NB4 (cell line): ENCODE measurements at regions not wholly inside any gene's neighbourhood (a gene's known extent, or its start where the extent isn't known, plus 50 kb on each side); places are given as distances from the start of the nearest gene placed in this dataset.

Experiments used
- DNase-seq: peaks from one replicate; pipeline ENCODE4 v3.0.0; 2010; ENCODE audit warnings: low read depth
- H3K4me3 ChIP-seq: one replicate; pipeline ENCODE4 v1.5.1; 2011; ENCODE audit warnings: mild to moderate bottlenecking, low read depth, low read length, moderate library complexity
- MAX ChIP-seq: IDR thresholded peaks from 2 replicates; pipeline ENCODE4 v1.6.1; 2011; ENCODE audit warnings: low read depth, low read length
- MYC ChIP-seq: IDR thresholded peaks from 2 replicates; pipeline ENCODE4 v1.6.1; 2011; ENCODE audit warnings: low read depth, low read length
- POLR2A ChIP-seq: IDR thresholded peaks from 2 replicates; pipeline ENCODE4 v1.6.1; 2011; ENCODE audit warnings: mild to moderate bottlenecking; ENCODE audit not compliant: insufficient read length; ENCODE audit errors: extremely low read depth
- TF ChIP-seq, protein P1 (sequence below): IDR thresholded peaks from one replicate; pipeline ENCODE4 v1.5.1; 2012; ENCODE audit warnings: low read depth, low read length

DNA sequence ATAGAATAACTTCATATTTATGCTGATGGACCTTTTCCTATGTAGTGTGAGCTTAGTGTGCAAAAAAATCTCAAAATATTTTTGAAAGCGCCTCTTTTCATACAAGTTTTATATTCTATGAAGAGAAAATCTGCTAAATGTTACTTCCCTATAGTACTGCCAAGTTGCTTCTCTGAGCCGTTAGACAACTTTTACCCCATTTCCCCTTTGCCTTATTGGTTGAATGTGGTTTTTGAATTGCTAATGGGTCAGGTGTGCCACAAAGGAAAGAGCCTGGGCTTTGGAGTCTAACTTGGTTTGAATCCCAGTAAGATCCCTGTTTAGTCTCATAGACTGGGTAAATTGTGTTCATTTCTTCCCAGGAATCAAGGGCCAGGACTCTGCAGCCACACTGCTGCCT lies 261.5 kb downstream of the SNX10 start:
- TF ChIP-seq MAX (no peak), POLR2A (no peak), MYC (no peak)
- TF ChIP-seq, protein P1, sequence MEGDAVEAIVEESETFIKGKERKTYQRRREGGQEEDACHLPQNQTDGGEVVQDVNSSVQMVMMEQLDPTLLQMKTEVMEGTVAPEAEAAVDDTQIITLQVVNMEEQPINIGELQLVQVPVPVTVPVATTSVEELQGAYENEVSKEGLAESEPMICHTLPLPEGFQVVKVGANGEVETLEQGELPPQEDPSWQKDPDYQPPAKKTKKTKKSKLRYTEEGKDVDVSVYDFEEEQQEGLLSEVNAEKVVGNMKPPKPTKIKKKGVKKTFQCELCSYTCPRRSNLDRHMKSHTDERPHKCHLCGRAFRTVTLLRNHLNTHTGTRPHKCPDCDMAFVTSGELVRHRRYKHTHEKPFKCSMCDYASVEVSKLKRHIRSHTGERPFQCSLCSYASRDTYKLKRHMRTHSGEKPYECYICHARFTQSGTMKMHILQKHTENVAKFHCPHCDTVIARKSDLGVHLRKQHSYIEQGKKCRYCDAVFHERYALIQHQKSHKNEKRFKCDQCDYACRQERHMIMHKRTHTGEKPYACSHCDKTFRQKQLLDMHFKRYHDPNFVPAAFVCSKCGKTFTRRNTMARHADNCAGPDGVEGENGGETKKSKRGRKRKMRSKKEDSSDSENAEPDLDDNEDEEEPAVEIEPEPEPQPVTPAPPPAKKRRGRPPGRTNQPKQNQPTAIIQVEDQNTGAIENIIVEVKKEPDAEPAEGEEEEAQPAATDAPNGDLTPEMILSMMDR = no peak
- no peak overlapping the region for H3K4me3 ChIP-seq
- no peak for DNase-seq

DNA sequence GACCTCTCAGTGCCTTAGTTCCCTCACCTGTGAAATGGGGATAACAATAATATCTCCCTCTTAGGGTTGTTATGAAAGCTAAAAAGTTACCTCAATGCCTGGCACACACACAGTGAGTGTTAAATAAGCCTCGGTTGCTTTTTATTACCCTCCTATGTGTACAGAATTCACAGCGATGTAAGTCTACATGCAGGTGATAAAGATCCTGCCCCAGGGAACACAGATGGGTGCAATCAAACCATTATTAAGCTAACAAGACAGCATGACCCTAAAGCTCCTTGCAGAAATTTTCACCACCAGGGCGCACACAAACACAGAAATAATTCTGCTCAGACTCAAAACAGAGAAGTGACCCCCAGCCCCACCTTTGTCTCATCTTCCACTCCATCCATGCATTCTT lies 261.9 kb downstream of the SNX10 start:
- no peak overlapping the region for H3K4me3 ChIP-seq
- no peak for DNase-seq
- TF ChIP-seq, protein P1 = no peak
- TF ChIP-seq MAX = no peak
- TF ChIP-seq POLR2A = no peak
- no peak for TF ChIP-seq MYC

- DNase-seq = no peak
- TF ChIP-seq, protein P1 = no peak
- no peak for TF ChIP-seq MAX
- TF ChIP-seq MYC = no peak
- TF ChIP-seq POLR2A = no peak
- no peak overlapping the region for H3K4me3 ChIP-seq
These were observed 263.3 kb downstream of the SNX10 start for GRCh38 chr7:26554952-26555351.

DNA sequence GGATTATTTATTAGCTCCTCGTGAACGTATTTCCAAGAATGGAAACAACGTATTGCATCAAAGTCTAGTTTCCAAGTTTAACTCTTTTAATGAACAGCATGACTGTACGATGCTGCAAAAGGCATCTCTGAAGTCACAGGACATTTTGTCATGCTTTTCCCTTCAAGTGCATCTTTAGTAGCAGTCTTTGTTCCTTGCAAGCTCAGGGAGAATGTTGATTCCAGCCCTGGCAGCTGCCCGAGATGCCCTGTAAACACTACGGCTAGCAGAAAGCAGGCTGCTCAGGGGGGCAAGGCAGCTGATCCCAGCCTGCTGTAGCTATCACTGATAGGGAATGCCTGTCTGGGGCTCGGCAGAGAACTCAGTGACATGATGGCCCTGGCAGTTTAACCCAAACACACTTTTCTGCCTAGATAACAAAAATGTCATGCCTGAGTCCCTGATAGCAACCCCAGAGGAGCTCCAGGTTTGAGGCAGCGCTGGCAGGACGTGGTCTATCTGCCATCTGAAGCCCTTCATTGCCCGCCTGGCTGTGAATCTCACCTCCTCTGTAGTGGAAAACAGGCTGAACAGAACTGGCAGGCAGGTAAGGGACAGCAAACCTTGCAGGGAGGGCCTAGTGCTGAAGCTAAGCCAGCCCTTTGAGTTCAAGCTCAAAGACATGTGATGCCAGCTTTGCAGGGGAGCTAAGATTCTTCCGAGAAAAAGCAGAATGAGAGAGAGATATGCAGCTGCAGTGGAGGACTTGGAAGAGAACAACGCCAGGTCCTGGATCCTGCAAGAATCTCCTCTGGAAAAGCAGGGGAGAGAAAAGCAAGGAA lies 264.6 kb downstream of the SNX10 start:
- DNase-seq = no peak
- no peak overlapping the region for H3K4me3 ChIP-seq
- TF ChIP-seq MYC (no peak), MAX (no peak), POLR2A (no peak)
- TF ChIP-seq, protein P1 = no peak

GRCh38 chr7:26560526-26561256 lies 269.0 kb downstream of the SNX10 start:
- no peak overlapping the region for H3K4me3 ChIP-seq
- no peak for TF ChIP-seq MYC
- TF ChIP-seq, protein P1 = no peak
- TF ChIP-seq MAX = no peak
- TF ChIP-seq POLR2A = no peak
- DNase-seq = no peak
